ENCODE measurements at regions not wholly inside any gene's neighbourhood (a gene's known extent, or its start where the extent isn't known, plus 50 kb on each side); places are given as distances from the start of the nearest gene placed in this dataset.

- TF ChIP-seq CTCF (IDR thresholded peaks at IDR 0.05; ENCODE audit: low read depth, low read length, poor library complexity, severe bottlenecking) (no peak), EZH2phosphoT487 (IDR thresholded peaks at IDR 0.05; ENCODE audit: borderline replicate concordance, low read length) (no peak)
These were observed 1019.8 kb upstream of the ATXN7L3B start for GRCh38 chr12:73517859-73518258.

Data from DOHH2 (cell line).